Liver (tissue), 3 donors: ENCODE measurements at regions not wholly inside any gene's neighbourhood (a gene's known extent, or its start where the extent isn't known, plus 50 kb on each side); places are given as distances from the start of the nearest gene placed in this dataset.

Source experiments
- EGR1 ChIP-seq, 2 donors: IDR thresholded peaks; 2 replicates each; pipeline ENCODE4 v1.6.1; 2016 to 2018; ENCODE audit warnings: antibody characterized with exemption in 2 of 2, low read depth in 2 of 2
- FOXA1 ChIP-seq: IDR thresholded peaks from 2 replicates; pipeline ENCODE4 v1.6.1; 2016; ENCODE audit warnings: antibody characterized with exemption
- JUND ChIP-seq, 2 donors: IDR thresholded peaks; 2 replicates each; pipeline ENCODE4 v1.6.1; 2016; ENCODE audit warnings: antibody characterized with exemption in 2 of 2
- RXRA ChIP-seq, 2 donors: IDR thresholded peaks; 2 replicates each; pipeline ENCODE4 v1.6.1; 2017 to 2018; ENCODE audit warnings: antibody characterized with exemption in 2 of 2, mild to moderate bottlenecking in 1 of 2
- SP1 ChIP-seq: IDR thresholded peaks from 2 replicates; pipeline ENCODE4 v1.6.1; 2018; ENCODE audit warnings: antibody characterized with exemption, mild to moderate bottlenecking
- TAF1 ChIP-seq: conservative IDR thresholded peaks from 2 replicates; pipeline ENCODE4 v1.6.1; 2016; ENCODE audit warnings: antibody characterized with exemption, mild to moderate bottlenecking
- YY1 ChIP-seq: IDR thresholded peaks from 2 replicates; pipeline ENCODE4 v1.6.1; 2016; ENCODE audit warnings: antibody characterized with exemption, mild to moderate bottlenecking
- TF ChIP-seq, protein P1 (sequence below): fragments of 150-350 bp; IDR thresholded peaks from 2 replicates; pipeline ENCODE4 v1.5.1; 2017; ENCODE audit warnings: improper control_type of control experiment, low read depth, low read length; ENCODE audit not compliant: missing input control
- TF ChIP-seq, protein P2 (sequence below): IDR thresholded peaks from 2 replicates; pipeline ENCODE4 v1.6.1; 2016; ENCODE audit warnings: antibody characterized with exemption
- TF ChIP-seq, protein P3 (sequence below): IDR thresholded peaks from 2 replicates; pipeline ENCODE4 v1.6.1; 2016; ENCODE audit warnings: antibody characterized with exemption, mild to moderate bottlenecking
- TF ChIP-seq, protein P4 (sequence below): IDR thresholded peaks from 2 replicates; pipeline ENCODE4 v1.6.1; 2016; ENCODE audit warnings: antibody characterized with exemption
- TF ChIP-seq, protein P5 (sequence below): IDR thresholded peaks from 2 replicates; pipeline ENCODE4 v1.6.1; 2016; ENCODE audit warnings: antibody characterized with exemption
- donor health status: healthy.
- donor health status: healthy.

DNA sequence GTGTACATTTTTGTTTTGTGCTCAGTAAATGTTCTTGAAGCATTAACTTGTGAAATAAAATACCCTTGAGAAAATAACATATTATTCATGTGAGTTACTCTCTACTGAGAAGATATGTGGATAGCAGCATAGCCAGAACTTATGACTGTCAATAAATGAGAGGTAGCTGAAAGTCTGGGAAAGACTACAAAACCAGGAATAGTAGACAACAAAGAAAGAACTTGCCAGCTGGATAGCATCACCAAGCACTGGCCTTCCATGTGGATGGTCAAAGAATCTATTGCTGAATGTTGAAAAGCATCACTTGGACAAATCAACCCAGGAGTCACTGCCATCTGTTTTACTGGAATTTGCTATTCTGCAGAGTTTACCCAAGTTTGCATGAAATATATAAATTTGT is 650.0 kb upstream of the HTR2C start:
- TF ChIP-seq, protein P1, sequence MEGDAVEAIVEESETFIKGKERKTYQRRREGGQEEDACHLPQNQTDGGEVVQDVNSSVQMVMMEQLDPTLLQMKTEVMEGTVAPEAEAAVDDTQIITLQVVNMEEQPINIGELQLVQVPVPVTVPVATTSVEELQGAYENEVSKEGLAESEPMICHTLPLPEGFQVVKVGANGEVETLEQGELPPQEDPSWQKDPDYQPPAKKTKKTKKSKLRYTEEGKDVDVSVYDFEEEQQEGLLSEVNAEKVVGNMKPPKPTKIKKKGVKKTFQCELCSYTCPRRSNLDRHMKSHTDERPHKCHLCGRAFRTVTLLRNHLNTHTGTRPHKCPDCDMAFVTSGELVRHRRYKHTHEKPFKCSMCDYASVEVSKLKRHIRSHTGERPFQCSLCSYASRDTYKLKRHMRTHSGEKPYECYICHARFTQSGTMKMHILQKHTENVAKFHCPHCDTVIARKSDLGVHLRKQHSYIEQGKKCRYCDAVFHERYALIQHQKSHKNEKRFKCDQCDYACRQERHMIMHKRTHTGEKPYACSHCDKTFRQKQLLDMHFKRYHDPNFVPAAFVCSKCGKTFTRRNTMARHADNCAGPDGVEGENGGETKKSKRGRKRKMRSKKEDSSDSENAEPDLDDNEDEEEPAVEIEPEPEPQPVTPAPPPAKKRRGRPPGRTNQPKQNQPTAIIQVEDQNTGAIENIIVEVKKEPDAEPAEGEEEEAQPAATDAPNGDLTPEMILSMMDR = no peak
- TF ChIP-seq SP1 (no peak), EGR1 (IDR thresholded peaks at IDR 0.05; ENCODE audit: low read depth in 2 of 2) (no peak), JUND (IDR thresholded peaks at IDR 0.05) (no peak), RXRA (IDR thresholded peaks at IDR 0.05) (no peak), TAF1 (no peak), YY1 (no peak), FOXA1 (no peak)
- TF ChIP-seq, protein P2, sequence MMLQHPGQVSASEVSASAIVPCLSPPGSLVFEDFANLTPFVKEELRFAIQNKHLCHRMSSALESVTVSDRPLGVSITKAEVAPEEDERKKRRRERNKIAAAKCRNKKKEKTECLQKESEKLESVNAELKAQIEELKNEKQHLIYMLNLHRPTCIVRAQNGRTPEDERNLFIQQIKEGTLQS = no peak
- TF ChIP-seq, protein P3, sequence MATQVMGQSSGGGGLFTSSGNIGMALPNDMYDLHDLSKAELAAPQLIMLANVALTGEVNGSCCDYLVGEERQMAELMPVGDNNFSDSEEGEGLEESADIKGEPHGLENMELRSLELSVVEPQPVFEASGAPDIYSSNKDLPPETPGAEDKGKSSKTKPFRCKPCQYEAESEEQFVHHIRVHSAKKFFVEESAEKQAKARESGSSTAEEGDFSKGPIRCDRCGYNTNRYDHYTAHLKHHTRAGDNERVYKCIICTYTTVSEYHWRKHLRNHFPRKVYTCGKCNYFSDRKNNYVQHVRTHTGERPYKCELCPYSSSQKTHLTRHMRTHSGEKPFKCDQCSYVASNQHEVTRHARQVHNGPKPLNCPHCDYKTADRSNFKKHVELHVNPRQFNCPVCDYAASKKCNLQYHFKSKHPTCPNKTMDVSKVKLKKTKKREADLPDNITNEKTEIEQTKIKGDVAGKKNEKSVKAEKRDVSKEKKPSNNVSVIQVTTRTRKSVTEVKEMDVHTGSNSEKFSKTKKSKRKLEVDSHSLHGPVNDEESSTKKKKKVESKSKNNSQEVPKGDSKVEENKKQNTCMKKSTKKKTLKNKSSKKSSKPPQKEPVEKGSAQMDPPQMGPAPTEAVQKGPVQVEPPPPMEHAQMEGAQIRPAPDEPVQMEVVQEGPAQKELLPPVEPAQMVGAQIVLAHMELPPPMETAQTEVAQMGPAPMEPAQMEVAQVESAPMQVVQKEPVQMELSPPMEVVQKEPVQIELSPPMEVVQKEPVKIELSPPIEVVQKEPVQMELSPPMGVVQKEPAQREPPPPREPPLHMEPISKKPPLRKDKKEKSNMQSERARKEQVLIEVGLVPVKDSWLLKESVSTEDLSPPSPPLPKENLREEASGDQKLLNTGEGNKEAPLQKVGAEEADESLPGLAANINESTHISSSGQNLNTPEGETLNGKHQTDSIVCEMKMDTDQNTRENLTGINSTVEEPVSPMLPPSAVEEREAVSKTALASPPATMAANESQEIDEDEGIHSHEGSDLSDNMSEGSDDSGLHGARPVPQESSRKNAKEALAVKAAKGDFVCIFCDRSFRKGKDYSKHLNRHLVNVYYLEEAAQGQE = no peak
- TF ChIP-seq, protein P4, sequence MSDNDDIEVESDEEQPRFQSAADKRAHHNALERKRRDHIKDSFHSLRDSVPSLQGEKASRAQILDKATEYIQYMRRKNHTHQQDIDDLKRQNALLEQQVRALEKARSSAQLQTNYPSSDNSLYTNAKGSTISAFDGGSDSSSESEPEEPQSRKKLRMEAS = no peak
- TF ChIP-seq, protein P5, sequence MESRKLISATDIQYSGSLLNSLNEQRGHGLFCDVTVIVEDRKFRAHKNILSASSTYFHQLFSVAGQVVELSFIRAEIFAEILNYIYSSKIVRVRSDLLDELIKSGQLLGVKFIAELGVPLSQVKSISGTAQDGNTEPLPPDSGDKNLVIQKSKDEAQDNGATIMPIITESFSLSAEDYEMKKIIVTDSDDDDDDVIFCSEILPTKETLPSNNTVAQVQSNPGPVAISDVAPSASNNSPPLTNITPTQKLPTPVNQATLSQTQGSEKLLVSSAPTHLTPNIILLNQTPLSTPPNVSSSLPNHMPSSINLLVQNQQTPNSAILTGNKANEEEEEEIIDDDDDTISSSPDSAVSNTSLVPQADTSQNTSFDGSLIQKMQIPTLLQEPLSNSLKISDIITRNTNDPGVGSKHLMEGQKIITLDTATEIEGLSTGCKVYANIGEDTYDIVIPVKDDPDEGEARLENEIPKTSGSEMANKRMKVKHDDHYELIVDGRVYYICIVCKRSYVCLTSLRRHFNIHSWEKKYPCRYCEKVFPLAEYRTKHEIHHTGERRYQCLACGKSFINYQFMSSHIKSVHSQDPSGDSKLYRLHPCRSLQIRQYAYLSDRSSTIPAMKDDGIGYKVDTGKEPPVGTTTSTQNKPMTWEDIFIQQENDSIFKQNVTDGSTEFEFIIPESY = no peak
